ENCODE measurements at regions not wholly inside any gene's neighbourhood (a gene's known extent, or its start where the extent isn't known, plus 50 kb on each side); places are given as distances from the start of the nearest gene placed in this dataset.

GRCh38 chr6:145305670-145306069 lies 429.6 kb downstream of the EPM2A start:
- no peak for DNase-seq (ENCODE audit: low read depth)
- TF ChIP-seq, protein P1, sequence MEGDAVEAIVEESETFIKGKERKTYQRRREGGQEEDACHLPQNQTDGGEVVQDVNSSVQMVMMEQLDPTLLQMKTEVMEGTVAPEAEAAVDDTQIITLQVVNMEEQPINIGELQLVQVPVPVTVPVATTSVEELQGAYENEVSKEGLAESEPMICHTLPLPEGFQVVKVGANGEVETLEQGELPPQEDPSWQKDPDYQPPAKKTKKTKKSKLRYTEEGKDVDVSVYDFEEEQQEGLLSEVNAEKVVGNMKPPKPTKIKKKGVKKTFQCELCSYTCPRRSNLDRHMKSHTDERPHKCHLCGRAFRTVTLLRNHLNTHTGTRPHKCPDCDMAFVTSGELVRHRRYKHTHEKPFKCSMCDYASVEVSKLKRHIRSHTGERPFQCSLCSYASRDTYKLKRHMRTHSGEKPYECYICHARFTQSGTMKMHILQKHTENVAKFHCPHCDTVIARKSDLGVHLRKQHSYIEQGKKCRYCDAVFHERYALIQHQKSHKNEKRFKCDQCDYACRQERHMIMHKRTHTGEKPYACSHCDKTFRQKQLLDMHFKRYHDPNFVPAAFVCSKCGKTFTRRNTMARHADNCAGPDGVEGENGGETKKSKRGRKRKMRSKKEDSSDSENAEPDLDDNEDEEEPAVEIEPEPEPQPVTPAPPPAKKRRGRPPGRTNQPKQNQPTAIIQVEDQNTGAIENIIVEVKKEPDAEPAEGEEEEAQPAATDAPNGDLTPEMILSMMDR (conservative IDR thresholded peaks at IDR 0.05; ENCODE audit: low read length) = no peak
- H3K4me3 ChIP-seq (ENCODE audit: low read length) = no peak overlapping the region

- H3K4me3 ChIP-seq (ENCODE audit: low read length) = no peak overlapping the region
- TF ChIP-seq, protein P1 (conservative IDR thresholded peaks at IDR 0.05; ENCODE audit: low read length) = no peak
- DNase-seq (ENCODE audit: low read depth) = no peak
Observed at GRCh38 chr6:145306489-145306888, 428.8 kb downstream of the EPM2A start.

DNA sequence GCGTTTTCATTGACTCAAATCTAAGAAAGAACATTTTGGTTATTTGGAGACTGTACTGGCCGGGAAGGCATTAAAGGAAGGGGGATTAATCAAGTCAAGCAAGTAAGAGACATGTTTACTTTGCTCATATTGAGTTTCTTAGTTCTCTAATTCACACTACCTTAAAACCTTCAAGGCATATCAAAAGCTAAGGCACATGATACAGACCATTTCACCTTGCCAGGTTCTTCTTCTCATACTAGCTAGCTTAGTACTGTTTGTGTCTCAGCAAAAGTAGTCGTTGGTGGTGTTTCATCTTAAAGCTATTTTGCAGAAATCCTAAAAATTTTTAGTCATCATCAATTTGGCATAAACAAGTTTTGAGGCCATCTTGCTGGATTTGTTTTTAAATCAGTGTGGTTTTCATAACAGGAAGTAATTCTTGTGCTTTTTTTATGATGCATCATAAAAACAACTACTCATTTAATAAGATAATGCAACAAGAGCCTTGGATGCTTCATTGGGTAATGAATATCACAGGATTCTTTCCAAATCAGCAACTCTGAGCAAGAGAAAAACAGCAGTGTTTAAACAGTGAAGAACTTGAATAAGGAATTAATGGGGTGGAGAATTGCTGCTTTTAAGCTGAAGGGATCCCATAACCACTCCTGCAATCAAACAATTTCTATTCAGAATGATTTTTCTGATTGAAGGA lies 425.3 kb downstream of the EPM2A start:
- TF ChIP-seq, protein P1 (conservative IDR thresholded peaks at IDR 0.05; ENCODE audit: low read length) = no peak
- DNase-seq (ENCODE audit: low read depth) = peak; percentile 82
- no peak overlapping the region for H3K4me3 ChIP-seq (ENCODE audit: low read length)

DNA sequence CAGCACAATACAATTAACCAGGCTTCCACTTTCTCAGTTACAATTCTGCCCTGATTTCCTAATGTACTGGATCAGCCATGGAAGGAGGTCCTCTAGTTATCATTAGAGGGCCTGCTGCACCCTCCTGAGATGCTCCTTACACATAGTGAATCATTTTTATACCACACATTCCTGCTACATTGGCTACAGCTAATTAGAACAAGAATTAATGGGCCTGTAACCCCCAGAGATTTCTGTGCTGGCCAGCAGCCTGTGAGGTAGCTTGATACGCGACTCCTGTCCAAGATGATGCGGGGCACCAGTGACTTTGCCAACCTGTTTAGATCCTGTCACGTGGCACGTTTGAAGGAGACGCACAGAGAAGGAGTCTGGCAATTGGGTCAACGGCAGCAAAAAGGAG lies 422.8 kb downstream of the EPM2A start:
- TF ChIP-seq, protein P1 (conservative IDR thresholded peaks at IDR 0.05; ENCODE audit: low read length) = no peak
- no peak overlapping the region for H3K4me3 ChIP-seq (ENCODE audit: low read length)
- no peak for DNase-seq (ENCODE audit: low read depth)

- DNase-seq (ENCODE audit: low read depth) = no peak
- TF ChIP-seq, protein P1 (conservative IDR thresholded peaks at IDR 0.05; ENCODE audit: low read length) = no peak
- H3K4me3 ChIP-seq (ENCODE audit: low read length) = no peak overlapping the region
Observed at GRCh38 chr6:145313041-145313855, 422.1 kb downstream of the EPM2A start.

DNA sequence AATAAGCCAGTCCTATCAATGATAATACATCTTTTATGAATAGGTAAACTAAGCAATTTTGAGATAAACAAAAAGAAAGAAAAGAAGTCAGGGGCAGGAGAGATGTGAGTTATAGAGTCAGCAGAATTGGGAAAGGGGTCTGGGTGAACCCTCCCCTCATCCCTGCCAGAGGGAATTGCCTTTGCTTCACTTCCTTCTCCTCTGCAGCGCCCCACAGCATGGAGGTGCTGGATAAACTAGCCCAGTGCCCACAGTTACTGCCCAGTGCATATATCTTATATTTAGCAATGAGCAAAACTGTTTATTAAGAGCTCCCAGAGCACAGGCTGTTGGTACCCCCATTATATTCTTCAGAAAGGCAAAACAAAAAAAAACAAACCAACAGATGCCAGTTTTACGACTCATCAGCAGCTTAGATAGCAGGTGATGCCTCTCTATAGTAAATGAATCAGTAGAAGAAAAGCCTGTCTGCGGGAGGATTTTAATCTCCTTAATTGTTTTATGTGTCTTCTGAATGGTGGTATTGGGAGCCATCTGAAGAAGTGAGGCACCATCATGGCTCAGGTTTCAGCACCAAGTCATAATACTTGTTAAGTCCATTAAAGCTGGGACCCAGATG lies 419.2 kb downstream of the EPM2A start:
- DNase-seq (ENCODE audit: low read depth) = no peak
- TF ChIP-seq, protein P1 (conservative IDR thresholded peaks at IDR 0.05; ENCODE audit: low read length) = no peak
- no peak overlapping the region for H3K4me3 ChIP-seq (ENCODE audit: low read length)

Measured in AG10803 (cell line).